OCI-LY7 (cell line): ENCODE measurements at regions not wholly inside any gene's neighbourhood (a gene's known extent, or its start where the extent isn't known, plus 50 kb on each side); places are given as distances from the start of the nearest gene placed in this dataset.

Experiments used
- CTCF ChIP-seq: fragments of 200-600 bp; sonication (generic); conservative IDR thresholded peaks from 2 replicates; pipeline ENCODE4 v1.5.1; 2014; ENCODE audit warnings: mild to moderate bottlenecking, antibody characterized with exemption, low read length, moderate library complexity, mixed read lengths
- EZH2phosphoT487 ChIP-seq: fragments of 200-600 bp; sonication (generic); IDR thresholded peaks from 2 replicates; pipeline ENCODE4 v1.6.1; 2018; ENCODE audit warnings: low read depth, borderline replicate concordance, mild to moderate bottlenecking, mixed run types, antibody characterized with exemption, low read length, moderate library complexity, mixed read lengths

- TF ChIP-seq CTCF (no peak), EZH2phosphoT487 (no peak)
Measured at GRCh38 chr2:163970058-163970813, 234.4 kb upstream of the FIGN start.
